NB4 (cell line): ENCODE measurements at regions not wholly inside any gene's neighbourhood (a gene's known extent, or its start where the extent isn't known, plus 50 kb on each side); places are given as distances from the start of the nearest gene placed in this dataset.

ENCODE experiments used
- DNase-seq: peaks from one replicate; pipeline ENCODE4 v3.0.0; 2010; ENCODE audit warnings: low read depth
- H3K4me3 ChIP-seq: one replicate; pipeline ENCODE4 v1.5.1; 2011; ENCODE audit warnings: mild to moderate bottlenecking, low read depth, low read length, moderate library complexity
- MYC ChIP-seq: IDR thresholded peaks from 2 replicates; pipeline ENCODE4 v1.6.1; 2011; ENCODE audit warnings: low read depth, low read length
- POLR2A ChIP-seq: IDR thresholded peaks from 2 replicates; pipeline ENCODE4 v1.6.1; 2011; ENCODE audit warnings: mild to moderate bottlenecking; ENCODE audit not compliant: insufficient read length; ENCODE audit errors: extremely low read depth
- TF ChIP-seq, protein P1 (sequence below): IDR thresholded peaks from one replicate; pipeline ENCODE4 v1.5.1; 2012; ENCODE audit warnings: low read depth, low read length
- TF ChIP-seq, protein P2 (sequence below): IDR thresholded peaks from 2 replicates; pipeline ENCODE4 v1.6.1; 2011; ENCODE audit warnings: low read depth, low read length

DNA sequence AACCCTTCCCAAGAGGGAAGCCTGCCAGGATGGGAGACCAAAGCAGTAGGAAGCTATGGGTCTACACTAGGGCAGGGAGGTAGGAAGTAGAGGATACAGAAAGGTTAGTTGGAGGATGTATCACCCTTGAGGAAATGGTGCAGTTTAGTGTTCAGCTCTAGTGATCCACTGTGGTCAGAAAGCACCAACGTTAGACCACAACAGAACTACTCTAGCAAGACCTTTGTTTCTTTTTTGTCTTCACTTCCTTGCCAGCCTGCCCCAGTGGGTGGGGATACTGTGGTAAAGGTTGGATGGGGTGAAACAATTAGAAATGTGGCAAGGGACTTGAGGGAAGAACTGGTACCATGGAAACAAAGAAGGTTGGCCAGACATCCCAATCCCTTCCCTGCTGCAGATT lies 83.3 kb downstream of the DDIT4L start:
- H3K4me3 ChIP-seq: no peak overlapping the region
- peak; percentile 3 for DNase-seq
- TF ChIP-seq MYC: no peak

DNA sequence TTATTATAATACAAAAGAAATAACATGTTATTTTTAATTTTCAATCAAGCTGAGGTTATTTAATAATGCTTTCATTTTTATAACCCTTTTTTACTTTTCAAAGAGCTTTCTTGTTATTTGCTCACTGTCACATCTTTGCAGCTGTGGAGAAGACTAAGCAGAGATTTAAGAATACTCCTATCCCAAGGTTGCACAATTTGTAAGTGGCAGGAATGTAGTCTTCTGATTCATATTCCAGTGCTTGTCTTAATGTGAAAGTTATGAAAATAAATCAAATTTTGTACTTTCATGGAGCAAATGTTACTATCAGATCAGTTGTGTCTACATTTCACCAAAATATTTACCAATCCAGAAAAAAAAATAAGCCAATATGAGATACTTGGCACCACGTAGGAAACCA lies 86.6 kb downstream of the DDIT4L start:
- no peak for DNase-seq
- TF ChIP-seq, protein P1, sequence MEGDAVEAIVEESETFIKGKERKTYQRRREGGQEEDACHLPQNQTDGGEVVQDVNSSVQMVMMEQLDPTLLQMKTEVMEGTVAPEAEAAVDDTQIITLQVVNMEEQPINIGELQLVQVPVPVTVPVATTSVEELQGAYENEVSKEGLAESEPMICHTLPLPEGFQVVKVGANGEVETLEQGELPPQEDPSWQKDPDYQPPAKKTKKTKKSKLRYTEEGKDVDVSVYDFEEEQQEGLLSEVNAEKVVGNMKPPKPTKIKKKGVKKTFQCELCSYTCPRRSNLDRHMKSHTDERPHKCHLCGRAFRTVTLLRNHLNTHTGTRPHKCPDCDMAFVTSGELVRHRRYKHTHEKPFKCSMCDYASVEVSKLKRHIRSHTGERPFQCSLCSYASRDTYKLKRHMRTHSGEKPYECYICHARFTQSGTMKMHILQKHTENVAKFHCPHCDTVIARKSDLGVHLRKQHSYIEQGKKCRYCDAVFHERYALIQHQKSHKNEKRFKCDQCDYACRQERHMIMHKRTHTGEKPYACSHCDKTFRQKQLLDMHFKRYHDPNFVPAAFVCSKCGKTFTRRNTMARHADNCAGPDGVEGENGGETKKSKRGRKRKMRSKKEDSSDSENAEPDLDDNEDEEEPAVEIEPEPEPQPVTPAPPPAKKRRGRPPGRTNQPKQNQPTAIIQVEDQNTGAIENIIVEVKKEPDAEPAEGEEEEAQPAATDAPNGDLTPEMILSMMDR: no peak
- TF ChIP-seq MYC (no peak), POLR2A (no peak)
- TF ChIP-seq, protein P2, sequence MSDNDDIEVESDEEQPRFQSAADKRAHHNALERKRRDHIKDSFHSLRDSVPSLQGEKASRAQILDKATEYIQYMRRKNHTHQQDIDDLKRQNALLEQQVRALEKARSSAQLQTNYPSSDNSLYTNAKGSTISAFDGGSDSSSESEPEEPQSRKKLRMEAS: no peak
- H3K4me3 ChIP-seq: no peak overlapping the region

DNA sequence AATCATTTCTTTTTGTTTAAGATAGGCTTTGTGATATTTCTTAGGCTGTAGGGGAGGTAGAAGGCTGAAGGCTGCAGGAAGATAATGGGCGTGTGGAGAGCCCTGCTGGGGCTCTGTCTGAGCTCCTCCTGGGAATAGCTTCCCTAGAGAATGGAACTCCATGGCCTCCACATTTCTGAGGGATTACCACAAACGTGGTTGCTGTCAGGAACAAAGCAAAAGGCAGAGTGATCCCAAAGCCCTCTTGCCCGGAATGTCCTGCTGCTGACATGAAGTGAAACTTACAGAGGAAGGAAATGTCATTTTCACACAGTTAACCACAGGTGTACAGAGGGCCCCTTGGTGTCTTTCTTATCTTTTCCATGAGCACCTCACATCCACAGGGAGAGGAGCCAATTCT lies 89.3 kb downstream of the DDIT4L start:
- TF ChIP-seq, protein P1: no peak
- TF ChIP-seq, protein P2: no peak
- TF ChIP-seq POLR2A: no peak
- DNase-seq: no peak
- no peak overlapping the region for H3K4me3 ChIP-seq

DNA sequence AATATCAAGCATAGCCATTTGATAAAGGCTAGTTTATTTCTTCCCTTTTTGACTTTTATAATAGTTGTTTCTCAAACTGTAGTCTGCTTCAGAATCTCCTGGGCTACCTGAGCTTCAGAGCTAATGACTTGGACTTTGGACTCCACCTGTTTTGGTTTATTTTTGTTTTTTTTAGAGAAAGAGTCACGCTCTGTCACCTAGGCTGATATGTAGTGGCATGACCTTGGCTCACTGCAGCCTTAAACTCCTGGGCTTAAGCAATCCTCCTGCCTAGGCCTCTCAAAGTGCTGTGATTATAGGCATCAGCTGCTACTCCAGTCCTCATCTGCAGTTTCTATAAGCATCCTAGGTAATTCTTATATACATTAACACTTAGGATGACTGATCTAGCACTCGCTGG lies 90.5 kb downstream of the DDIT4L start:
- TF ChIP-seq MYC (no peak), POLR2A (no peak)
- TF ChIP-seq, protein P2: no peak
- TF ChIP-seq, protein P1: no peak
- no peak for DNase-seq
- H3K4me3 ChIP-seq: no peak overlapping the region

DNA sequence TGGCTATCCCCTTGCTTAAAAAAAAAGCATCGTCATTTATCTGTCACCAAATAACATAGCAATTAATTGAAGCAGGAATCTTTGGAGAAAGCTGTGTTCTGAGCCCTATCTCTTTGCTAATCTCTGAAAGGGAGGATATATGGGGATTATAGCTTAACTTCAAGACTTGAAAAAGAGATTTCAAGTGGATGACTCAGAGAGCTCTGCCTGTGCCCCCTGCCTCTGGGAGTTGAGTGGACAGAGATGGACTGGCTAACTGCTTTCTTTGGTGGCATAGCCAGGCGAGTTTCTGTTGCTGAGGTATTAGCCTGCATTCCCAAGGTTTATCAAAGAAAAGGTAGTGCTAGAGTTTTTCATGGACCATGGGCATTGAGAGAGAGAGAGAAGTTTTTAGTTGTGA lies 91.6 kb downstream of the DDIT4L start:
- DNase-seq: no peak
- no peak overlapping the region for H3K4me3 ChIP-seq
- no peak for TF ChIP-seq MYC
- TF ChIP-seq, protein P1: no peak
- TF ChIP-seq, protein P2: no peak
- TF ChIP-seq POLR2A: no peak

DNA sequence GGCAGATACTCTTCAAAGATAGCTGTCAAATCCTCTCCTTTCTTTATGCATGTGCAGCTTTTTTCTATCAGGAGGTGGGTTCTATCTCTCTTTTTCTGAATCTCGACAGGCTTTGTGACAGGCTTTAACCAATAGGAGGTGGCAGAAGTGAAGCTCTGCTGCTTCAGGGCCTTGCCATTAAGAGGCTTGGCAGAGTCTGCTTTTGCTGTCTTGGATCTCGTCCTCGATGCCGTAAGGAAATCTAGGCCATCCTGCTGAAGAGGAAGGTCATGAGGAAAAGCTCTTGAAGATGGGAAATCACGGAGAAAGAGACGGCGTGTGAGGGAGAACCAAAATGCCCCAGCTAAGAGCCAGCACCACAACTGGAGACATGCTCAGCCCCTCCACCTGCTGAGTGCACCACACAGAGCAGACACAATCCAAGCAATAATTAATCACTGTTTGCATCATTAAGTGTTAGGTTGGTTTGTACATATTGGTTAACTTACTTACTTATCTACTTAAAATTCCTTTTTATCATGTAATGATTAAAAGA lies 92.2 kb downstream of the DDIT4L start:
- TF ChIP-seq POLR2A: no peak
- TF ChIP-seq, protein P2: no peak
- TF ChIP-seq, protein P1: no peak
- no peak for TF ChIP-seq MYC

More for the DNA sequence above, 92.2 kb downstream of the DDIT4L start:
- no peak for DNase-seq
- H3K4me3 ChIP-seq: no peak overlapping the region
